HS-5 (cell line): ENCODE measurements at regions not wholly inside any gene's neighbourhood (a gene's known extent, or its start where the extent isn't known, plus 50 kb on each side); places are given as distances from the start of the nearest gene placed in this dataset.

Source experiments
- DNase-seq: peaks from one replicate; pipeline ENCODE4 v3.0.0-alpha.2; 2012; ENCODE audit warnings: low read depth

DNA sequence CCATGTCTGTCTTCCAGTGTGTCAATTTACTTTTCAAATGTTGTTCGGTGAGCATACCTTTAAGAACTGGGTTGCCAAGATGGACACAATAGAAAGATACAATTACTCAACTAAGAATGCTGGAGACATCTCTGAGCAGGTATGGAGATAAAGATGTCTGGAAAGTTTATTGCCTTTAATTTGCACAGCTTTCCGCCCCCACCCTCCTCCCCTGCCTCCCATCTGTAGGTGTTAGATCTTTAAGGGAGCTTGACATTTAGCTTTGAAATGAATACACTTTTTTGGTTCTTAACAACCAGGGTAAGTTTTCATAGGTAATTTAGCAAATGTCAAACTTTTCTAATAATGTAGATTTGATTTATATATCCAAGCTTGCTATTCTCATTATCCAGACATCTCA, 104.4 kb downstream of the BTBD3 start:
- DNase-seq: no peak

GRCh38 chr20:12023194-12023795, 105.6 kb downstream of the BTBD3 start:
- no peak for DNase-seq

- DNase-seq: no peak
Measured at GRCh38 chr20:12028771-12029170, 111.1 kb downstream of the BTBD3 start.

DNA sequence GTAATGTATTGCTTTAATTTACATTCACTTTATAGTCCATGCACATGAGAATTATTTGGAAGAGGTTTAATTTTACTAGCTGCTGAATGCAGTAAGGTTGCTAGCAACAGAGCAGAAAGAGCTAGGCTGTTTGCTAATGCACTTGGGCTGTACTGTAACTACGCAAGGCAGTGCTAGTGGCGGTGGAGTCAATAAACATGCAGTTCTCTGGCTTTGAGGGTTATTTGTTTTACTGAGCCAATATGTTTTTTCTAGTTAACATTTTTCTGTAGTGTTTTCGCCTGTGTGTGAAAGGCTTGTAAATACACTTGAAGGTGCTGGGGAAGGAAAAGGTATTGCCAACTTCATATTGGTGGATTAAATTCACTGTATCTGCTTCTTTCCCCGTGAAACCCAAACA, 112.8 kb downstream of the BTBD3 start:
- DNase-seq: no peak

GRCh38 chr20:12036142-12036541, 118.4 kb downstream of the BTBD3 start:
- DNase-seq: no peak

- DNase-seq: no peak
Measured at GRCh38 chr20:12037521-12037920, 119.8 kb downstream of the BTBD3 start.

- no peak for DNase-seq
Measured at GRCh38 chr20:12040261-12040660, 122.6 kb downstream of the BTBD3 start.

GRCh38 chr20:12044969-12045368, 127.3 kb downstream of the BTBD3 start:
- DNase-seq: no peak

- peak; percentile 42 for DNase-seq
Measured at GRCh38 chr20:12047838-12048432, 130.2 kb downstream of the BTBD3 start.

DNA sequence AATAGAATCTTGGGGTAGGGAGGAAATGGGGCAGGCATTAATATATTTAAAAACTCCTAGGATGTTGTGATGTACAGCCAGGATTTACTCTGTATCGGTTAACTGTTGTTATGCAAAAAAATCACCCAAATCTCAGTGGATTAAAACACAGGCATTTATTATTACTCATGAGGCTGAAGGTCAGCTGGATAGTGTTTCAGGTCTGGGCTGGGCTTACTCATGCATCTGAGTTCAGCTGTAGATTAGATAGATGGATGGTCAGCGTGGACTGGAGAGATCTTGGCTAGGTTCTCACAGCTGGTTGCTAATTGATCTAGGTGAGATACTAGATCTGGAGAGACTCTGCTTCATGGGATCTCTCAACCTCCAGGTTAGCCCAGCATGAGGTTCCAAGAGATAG, 131.4 kb downstream of the BTBD3 start:
- no peak for DNase-seq

- DNase-seq: no peak
Measured at GRCh38 chr20:12051206-12052163, 133.8 kb downstream of the BTBD3 start.

DNA sequence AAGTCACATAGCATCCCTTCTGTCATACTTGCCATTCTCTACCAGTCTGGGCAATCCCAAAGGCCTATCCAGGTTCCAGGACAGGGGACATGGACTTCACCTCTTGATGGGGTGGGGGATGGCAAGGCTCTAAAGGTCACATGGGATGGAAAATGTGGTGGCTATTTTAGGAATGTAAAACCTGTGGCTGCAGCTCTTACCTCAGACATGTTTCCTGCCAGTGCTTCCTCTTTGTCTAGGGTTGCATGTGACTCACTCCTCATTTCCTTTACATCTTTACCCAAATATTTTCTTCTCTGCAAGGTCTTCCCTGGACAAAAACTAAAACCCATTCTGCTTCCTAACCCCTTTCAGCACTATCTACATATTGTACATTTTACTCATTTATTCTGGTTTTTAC, 135.7 kb downstream of the BTBD3 start:
- peak; percentile 57 for DNase-seq

GRCh38 chr20:12054556-12054955, 136.9 kb downstream of the BTBD3 start:
- DNase-seq: no peak

DNA sequence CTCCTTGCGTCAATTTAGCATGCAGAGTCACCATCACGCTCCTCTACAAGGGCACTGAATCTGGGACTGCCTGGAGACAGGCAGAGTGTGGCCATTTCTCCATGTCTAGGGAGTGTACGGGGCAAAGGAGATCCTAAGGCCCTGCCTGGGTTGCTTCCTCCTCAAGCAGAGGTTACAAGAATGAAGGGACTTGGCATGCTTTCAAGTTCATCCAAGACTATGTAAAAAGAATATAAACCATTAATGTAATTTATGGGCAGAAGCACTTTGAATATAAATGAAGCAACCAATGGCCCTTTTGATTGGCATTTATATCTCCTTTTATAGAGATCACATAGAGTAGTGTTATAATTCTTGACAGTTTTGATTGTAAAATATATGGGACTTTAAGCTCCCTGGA, 137.5 kb downstream of the BTBD3 start:
- DNase-seq: no peak

DNA sequence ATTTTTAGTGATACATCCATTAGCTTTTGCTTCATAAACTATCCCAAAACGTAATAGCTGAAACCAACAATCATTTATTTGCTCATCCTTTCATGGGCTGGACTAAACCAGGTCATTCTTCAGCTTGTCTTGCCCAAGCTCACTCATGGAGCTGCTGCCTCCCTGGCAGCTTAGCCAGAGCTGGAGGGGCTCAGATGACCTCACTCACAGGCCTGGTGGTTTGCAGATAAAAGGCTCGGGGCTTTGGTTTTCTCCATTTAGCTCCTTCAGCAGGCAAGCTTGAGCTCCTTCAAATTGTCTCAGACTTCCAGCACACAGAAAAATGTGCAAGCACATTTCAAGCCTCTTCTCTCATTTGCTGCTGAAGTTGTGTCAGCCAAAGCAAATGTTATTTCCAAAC, 139.1 kb downstream of the BTBD3 start:
- DNase-seq: no peak

- DNase-seq: no peak
Measured at GRCh38 chr20:12057778-12058177, 140.1 kb downstream of the BTBD3 start.

GRCh38 chr20:12058216-12058615, 140.5 kb downstream of the BTBD3 start:
- no peak for DNase-seq

DNA sequence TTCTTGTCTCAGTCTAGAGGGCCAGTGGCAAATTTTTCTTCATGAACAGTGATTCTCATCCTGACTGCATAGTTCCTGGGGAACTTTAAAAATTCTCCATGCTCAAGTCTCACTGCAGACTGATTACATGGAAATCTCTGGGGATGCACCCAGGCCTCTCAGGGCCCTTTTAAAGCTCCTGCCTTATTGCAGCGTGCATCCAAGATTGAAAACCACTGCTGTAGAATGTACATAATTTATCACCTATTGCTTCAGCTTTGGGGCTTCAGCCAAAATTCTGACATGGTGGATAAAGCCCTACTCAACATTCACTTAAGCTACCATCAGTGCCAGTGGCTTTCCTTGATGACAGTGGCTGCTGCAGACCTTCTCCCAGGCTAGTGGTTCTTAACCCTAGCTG, 143.8 kb downstream of the BTBD3 start:
- no peak for DNase-seq

GRCh38 chr20:12063106-12063684, 145.5 kb downstream of the BTBD3 start:
- no peak for DNase-seq

GRCh38 chr20:12064540-12064939, 146.8 kb downstream of the BTBD3 start:
- DNase-seq: no peak

GRCh38 chr20:12067686-12068085, 150.0 kb downstream of the BTBD3 start:
- no peak for DNase-seq

GRCh38 chr20:12068121-12068520, 150.4 kb downstream of the BTBD3 start:
- no peak for DNase-seq

DNA sequence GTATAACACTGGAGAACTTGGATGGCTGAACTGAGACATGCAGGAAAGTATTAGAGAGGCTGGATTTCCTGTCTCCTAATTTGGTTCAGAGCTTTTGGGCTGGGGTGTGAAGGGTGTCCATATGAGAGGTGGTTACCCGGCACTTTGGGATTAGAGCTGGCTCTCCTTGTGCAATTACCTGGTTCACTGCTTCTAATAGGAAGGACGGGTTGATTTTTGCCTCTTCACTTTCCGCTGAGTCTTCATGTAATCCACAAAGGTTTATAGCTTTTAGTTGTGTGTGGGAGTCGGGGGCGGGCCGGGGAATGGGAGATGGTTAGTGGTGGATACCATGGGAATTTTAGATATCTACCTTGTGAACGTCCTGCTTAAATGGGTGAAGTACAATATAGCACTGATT, 151.5 kb downstream of the BTBD3 start:
- no peak for DNase-seq
